Vagina (tissue), 2 donors: ENCODE measurements at regions not wholly inside any gene's neighbourhood (a gene's known extent, or its start where the extent isn't known, plus 50 kb on each side); places are given as distances from the start of the nearest gene placed in this dataset.

Source experiments
- DNase-seq, 2 donors: peaks; one replicate each; pipeline ENCODE4 v3.0.0-alpha.2; 2017; ENCODE audit errors: extremely low spot score in 2 of 2
- H3K27ac ChIP-seq: fragments of 200-600 bp; sonication (generic); one replicate; pipeline ENCODE4 v1.5.1; 2019
- H3K27me3 ChIP-seq: fragments of 200-600 bp; sonication (generic); one replicate; pipeline ENCODE4 v1.5.1; 2019
- H3K36me3 ChIP-seq, 2 donors: fragments of 200-600 bp; sonication (generic); one replicate each; pipeline ENCODE4 v1.5.1; 2017 to 2019
- H3K4me1 ChIP-seq: fragments of 200-600 bp; sonication (generic); one replicate; pipeline ENCODE4 v1.5.1; 2019
- H3K4me3 ChIP-seq, 2 donors: fragments of 200-600 bp; sonication (generic); 1 replicate in 1 of 2; 2 replicates in 1 of 2; pipeline ENCODE4 v1.5.1; 2016 to 2019
- H3K9me3 ChIP-seq: fragments of 200-600 bp; sonication (generic); one replicate; pipeline ENCODE4 v1.5.1; 2019
- CTCF ChIP-seq, 3 experiments: fragments of 450-650 bp in 2 of 3; fragments of 200-600 bp in 1 of 3; sonication (generic) in 1 of 3; IDR thresholded peaks; one replicate each; pipeline ENCODE4 v1.5.1; 2017 to 2019; ENCODE audit warnings: antibody characterized with exemption in 3 of 3, mild to moderate bottlenecking in 2 of 3, moderate library complexity in 2 of 3
- POLR2A ChIP-seq, 2 donors: fragments of 450-650 bp; IDR thresholded peaks; one replicate each; pipeline ENCODE4 v1.6.1; 2017; ENCODE audit warnings: antibody characterized with exemption in 2 of 2, mild to moderate bottlenecking in 2 of 2, moderate library complexity in 2 of 2
- POLR2AphosphoS5 ChIP-seq, 2 donors: sonication (generic); formaldehyde crosslinking; IDR thresholded peaks; one replicate each; pipeline ENCODE4 v1.9.0; 2017; ENCODE audit warnings: antibody characterized with exemption in 2 of 2, mild to moderate bottlenecking in 2 of 2, low read depth in 1 of 2; ENCODE audit not compliant: insufficient read depth in 1 of 2
- intact Hi-C: fragments of 100-400 bp; cut with DNase I; formaldehyde crosslinking; loops from one replicate; pipeline ENCODE4 v1.15.1; 2023

GRCh38 chr12:115172521-115172920 is 488.5 kb upstream of the TBX3 start:
- TF ChIP-seq POLR2AphosphoS5 (IDR thresholded peaks at IDR 0.05; ENCODE audit: insufficient read depth in 1 of 2, low read depth in 1 of 2) (peak in 1 of 2 donors; percentile 28), CTCF (IDR thresholded peaks at IDR 0.05) (no peak), POLR2A (IDR thresholded peaks at IDR 0.05) (no peak)
- Histone ChIP-seq H3K4me3 (no peak overlapping the region), H3K27me3 (no peaks in the 10 kb centered on the region), H3K4me1 (no peaks in the 10 kb centered on the region), H3K9me3 (no peaks in the 10 kb centered on the region), H3K27ac (peak overlapping the region; percentile 23), H3K36me3 (no peaks in the 10 kb centered on the region)
- intact Hi-C loops = no loop called here
- DNase-seq = no peak

- TF ChIP-seq POLR2AphosphoS5 (IDR thresholded peaks at IDR 0.05; ENCODE audit: insufficient read depth in 1 of 2, low read depth in 1 of 2) (no peak), CTCF (IDR thresholded peaks at IDR 0.05) (no peak), POLR2A (IDR thresholded peaks at IDR 0.05) (no peak)
- Histone ChIP-seq H3K4me1 (no peaks in the 10 kb centered on the region), H3K9me3 (no peaks in the 10 kb centered on the region), H3K4me3 (no peak overlapping the region), H3K27me3 (no peaks in the 10 kb centered on the region), H3K27ac (no peak overlapping the region), H3K36me3 (no peaks in the 10 kb centered on the region)
- intact Hi-C loops = no loop called here
- no peak for DNase-seq
Observed at GRCh38 chr12:115169981-115170380, 486.0 kb upstream of the TBX3 start.

- no peaks in the 10 kb centered on the region for H3K36me3 ChIP-seq
- no peak overlapping the region for H3K4me3 ChIP-seq
- H3K4me1 ChIP-seq = no peaks in the 10 kb centered on the region
- intact Hi-C loops = no loop called here
- no peaks in the 10 kb centered on the region for H3K27me3 ChIP-seq
- H3K27ac ChIP-seq = no peak overlapping the region
- TF ChIP-seq POLR2A (IDR thresholded peaks at IDR 0.05) = no peak
- TF ChIP-seq CTCF (IDR thresholded peaks at IDR 0.05) = no peak
- TF ChIP-seq POLR2AphosphoS5 (IDR thresholded peaks at IDR 0.05; ENCODE audit: insufficient read depth in 1 of 2, low read depth in 1 of 2) = no peak
- H3K9me3 ChIP-seq = no peaks in the 10 kb centered on the region
- DNase-seq = no peak
Observed at GRCh38 chr12:115166698-115167315, 482.8 kb upstream of the TBX3 start.

- Histone ChIP-seq H3K36me3 (no peaks in the 10 kb centered on the region), H3K27ac (no peak overlapping the region), H3K9me3 (no peaks in the 10 kb centered on the region), H3K27me3 (no peaks in the 10 kb centered on the region), H3K4me3 (no peak overlapping the region), H3K4me1 (no peaks in the 10 kb centered on the region)
- no peak for TF ChIP-seq CTCF (IDR thresholded peaks at IDR 0.05)
- no peak for TF ChIP-seq POLR2A (IDR thresholded peaks at IDR 0.05)
- no peak for TF ChIP-seq POLR2AphosphoS5 (IDR thresholded peaks at IDR 0.05; ENCODE audit: insufficient read depth in 1 of 2, low read depth in 1 of 2)
- DNase-seq = no peak
- intact Hi-C loops = no loop called here
Observed at GRCh38 chr12:115163710-115164109, 479.7 kb upstream of the TBX3 start.

- no peak for TF ChIP-seq POLR2AphosphoS5 (IDR thresholded peaks at IDR 0.05; ENCODE audit: insufficient read depth in 1 of 2, low read depth in 1 of 2)
- no peaks in the 10 kb centered on the region for H3K4me1 ChIP-seq
- H3K27ac ChIP-seq = no peak overlapping the region
- no peak for DNase-seq
- no peaks in the 10 kb centered on the region for H3K27me3 ChIP-seq
- H3K4me3 ChIP-seq = no peak overlapping the region
- no peaks in the 10 kb centered on the region for H3K9me3 ChIP-seq
- intact Hi-C loops = no loop called here
- H3K36me3 ChIP-seq = no peaks in the 10 kb centered on the region
Observed at GRCh38 chr12:115160271-115161128, 476.5 kb upstream of the TBX3 start.
